HG03571 (cell line): ENCODE measurements at regions not wholly inside any gene's neighbourhood (a gene's known extent, or its start where the extent isn't known, plus 50 kb on each side); places are given as distances from the start of the nearest gene placed in this dataset.
"Not testable (repeated sequence)": the region's sequence is repeated elsewhere in the genome, so short reads cannot be mapped to it uniquely, and the experiment has no call there.

Experiments
- ATAC-seq: cut with Tn5 transposase; IDR thresholded peaks from one replicate; pipeline ENCODE4 v1.9.1; 2021; ENCODE audit not compliant: unreplicated experiment

DNA sequence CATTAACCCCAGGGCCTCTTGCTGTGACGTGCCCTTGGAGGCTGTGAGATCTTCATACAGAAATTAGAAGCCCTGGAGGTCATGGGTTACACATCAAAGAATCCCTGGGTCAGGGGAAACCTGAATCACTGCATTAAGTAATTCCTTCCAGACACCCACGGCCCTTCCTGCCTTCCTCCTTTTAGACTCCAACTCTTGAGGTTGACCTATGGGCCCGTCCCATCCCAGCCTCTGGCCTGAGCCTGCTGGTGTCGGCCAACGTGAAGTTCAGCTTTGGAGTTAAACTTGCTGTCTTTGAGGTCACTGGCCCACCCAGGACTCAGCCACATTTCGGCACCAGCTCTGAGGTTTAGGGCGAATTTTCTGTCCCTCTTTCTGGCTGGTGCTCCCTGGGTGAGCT is 198.3 kb downstream of the ACKR3 start:
- no peak for ATAC-seq

DNA sequence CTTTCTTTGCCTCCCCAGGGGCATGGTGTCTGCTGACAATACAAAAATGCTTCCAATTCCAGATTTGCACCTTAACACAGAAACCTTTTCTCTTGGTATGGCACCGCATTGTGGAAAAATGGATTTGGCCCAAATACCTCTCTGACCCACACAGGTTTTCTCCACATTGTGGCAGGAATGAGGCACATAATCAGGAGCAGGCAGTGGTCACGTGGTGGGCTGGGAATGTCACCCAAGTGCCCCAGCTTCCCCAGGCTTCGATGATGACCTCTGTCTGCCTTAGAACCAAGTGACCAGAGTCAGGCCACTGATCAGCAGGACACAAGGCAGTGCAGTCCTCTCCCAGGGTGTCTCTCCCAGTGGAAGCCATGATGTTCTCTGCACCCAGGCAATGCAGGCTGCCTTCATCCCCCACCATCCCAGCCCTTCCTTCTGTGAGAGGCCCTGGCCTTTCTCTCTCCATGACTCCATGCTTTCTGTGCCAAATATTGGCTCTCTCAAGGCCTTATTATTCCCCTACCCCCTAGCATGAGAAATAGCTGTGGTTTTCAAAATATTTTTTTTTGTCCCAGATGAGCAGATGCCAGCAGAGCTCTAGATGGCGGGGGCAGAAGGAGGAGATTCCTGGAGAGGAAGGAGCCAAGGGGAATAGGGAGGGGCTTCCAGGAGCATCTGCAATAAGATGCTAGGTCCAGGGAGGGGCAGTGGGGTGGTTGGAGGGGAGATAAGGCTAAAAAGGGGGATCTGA is 198.9 kb downstream of the ACKR3 start:
- no peak for ATAC-seq

DNA sequence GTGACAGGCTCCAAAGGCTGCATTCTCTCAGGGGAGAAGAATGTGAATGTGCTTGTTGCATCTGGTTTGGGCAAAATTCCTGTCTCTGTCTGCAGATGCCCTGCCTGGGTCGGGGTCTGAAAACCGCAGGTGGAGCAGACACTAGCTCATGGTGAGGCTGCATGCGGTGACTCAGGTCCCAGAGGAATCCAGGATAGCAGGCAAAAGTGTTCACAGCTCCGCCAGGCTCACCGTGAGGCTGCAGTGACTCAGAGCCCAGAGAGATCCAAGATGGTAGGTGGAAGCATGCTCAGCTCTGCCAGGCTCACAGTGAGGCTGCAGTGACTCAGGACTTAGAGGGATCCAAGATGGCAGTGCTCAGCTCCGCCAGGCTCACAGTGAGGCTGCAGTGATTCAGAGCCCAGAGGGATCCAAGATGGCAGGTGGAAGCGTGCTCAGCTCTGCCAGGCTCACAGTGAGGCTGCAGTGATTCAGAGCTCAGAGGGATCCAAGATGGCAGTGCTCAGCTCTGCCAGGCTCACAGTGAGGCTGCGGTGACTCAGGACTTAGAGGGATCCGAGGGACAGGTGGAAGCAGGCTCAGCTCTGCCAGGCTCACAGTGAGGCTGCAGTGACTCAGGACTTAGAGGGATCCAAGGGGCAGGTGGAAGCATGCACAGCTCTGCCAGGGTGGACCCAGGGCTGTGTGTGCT is 200.5 kb downstream of the ACKR3 start:
- no peak for ATAC-seq

DNA sequence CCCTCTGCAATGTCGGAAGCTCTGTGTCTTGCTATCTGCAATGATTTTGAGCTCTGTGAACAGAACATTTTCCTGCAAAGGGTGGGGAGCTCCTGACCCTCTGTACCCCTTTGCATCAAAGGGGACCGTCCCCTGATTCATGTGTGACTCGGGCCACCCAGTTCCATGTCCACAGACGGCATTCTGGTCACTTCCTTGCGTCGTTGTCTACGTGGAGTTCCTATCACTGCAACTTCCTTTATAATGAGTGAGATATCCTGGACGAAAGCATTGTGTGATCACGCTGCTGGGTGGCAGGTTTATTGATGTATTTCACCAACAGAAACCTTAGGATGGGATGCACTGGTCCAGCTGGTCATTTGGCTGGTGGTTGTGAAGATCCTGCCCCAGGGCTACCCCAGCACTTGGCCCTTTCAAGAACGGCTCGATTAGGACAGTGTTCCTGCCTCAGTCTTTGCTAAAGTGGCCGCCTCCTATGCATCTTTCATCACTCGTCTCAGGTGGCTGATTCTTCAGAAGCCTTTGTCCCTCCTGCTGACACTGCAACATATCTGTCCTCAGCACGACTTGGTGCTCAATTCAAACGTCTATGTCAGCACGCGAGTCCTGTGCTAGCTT is 202.7 kb downstream of the ACKR3 start:
- ATAC-seq, result no peak

DNA sequence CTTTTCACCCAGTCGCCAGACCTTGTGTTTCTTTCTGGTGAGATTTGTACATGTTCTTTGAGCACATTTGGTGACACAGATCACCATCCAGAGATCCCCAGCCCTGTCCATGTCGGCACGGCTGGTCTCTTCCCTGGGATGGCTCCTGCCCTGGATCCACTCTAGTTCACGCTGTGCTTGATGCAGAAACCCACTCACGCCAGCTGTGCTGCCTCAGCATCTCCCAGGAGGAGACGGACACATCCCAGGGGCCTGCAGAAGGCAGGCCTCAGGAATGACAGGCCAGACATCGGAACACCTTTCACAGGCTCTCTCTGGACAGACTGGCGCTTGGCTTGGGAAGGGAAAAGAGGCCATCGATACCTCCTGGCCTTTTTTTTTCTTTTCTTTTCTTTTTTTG is 203.6 kb downstream of the ACKR3 start:
- ATAC-seq, result no peak

DNA sequence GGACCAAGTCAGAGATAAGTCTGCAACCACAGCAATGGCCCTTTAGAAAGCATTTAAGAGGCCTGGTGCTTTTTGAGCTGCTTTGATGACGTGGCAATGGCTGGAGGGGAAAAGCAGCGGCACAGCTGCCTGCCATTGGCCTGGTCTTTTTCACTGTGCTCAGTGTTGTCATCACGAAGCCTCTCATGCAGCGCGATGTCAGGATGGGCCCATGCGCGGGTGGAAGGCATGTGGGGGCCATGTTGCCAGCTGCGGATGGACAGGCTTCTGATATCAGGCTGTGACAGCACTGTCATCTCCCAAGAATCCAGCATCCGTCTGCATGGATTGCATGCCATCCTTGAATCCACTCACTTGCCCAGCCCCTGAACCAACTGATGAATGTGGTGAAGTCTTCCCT is 204.5 kb downstream of the ACKR3 start:
- no peak for ATAC-seq

DNA sequence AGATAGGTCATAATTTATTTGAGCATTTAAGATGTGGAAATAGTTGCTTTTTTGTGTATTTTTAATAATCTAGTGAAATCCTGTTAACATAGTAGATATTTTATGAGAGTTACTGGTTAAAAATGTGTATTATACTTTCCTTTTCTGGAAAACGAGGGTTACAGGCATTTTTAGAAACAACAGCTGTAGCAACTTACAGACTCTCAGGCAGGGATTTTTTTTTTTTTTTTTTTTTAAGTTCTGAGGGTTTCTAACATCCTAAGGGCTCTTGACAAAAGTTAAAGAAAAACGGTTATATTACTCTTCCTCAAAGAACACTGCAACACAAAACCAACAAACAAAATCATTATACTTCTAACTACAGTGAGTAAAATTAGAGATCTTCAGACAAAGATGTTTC is 205.9 kb downstream of the ACKR3 start:
- ATAC-seq, result no peak

DNA sequence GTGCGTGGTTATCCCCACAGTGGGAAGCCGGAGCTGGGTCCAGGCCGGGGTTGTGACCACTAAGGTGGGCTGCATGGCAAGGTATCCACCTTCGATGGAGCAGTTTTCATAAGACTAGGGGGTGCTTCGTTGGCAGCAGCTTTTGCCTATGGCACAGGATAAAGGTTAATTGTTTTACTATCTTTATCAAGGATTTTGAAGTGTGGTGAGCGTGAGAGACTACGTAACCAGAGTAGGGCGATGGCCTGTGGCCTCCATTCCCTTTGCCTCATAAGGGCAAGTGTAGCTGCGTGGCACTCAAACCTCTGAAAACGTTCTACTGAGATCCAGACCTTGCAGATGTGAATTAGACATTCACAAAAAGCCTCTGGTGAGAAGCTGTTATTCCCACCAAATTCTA is 206.6 kb downstream of the ACKR3 start:
- ATAC-seq, result no peak

DNA sequence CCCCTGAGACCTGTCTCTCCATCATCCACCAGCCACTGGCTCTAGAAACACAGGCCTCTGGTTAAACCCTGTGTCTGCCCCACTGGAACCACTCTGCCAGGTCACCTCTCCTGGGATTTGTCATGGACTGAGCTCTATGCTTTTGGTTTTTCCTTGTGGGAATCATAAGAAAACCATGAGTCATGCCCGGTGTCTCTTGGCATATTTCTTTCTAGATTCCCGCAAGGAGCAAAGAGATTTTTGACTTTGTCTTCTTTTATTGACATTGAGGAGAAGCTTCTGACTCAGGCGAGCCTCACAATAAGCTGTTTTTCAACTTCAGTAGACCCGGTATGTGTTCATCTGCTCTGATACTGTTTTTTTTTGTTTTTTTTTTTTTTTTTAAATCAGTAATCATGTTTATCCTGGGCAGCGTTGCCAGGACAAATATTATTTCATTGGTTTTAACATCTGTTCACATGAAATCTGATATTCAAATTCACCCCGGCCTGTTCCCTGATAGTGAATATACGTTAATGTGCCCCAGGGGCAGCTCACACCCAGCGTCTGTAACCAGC is 207.1 kb downstream of the ACKR3 start:
- no peak for ATAC-seq

DNA sequence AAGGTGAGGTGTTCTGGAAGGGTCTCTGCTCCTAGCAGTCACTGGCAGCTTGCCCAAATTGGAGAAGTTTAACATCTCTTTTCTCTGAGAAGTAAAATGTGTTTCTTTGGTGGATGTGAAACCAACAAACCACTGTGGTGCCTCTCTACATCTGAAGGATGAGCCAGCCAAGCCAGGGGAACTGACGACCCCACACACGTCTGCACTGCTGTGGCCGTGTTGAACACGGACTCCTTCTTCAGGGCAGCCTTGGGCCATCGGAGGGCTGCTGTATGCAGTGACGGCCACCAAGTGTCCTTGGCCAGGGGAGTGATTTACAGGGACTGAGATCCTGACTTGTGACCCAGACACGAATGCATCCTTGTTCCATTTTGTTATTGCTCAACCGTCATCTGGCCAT is 207.8 kb downstream of the ACKR3 start:
- no peak for ATAC-seq

DNA sequence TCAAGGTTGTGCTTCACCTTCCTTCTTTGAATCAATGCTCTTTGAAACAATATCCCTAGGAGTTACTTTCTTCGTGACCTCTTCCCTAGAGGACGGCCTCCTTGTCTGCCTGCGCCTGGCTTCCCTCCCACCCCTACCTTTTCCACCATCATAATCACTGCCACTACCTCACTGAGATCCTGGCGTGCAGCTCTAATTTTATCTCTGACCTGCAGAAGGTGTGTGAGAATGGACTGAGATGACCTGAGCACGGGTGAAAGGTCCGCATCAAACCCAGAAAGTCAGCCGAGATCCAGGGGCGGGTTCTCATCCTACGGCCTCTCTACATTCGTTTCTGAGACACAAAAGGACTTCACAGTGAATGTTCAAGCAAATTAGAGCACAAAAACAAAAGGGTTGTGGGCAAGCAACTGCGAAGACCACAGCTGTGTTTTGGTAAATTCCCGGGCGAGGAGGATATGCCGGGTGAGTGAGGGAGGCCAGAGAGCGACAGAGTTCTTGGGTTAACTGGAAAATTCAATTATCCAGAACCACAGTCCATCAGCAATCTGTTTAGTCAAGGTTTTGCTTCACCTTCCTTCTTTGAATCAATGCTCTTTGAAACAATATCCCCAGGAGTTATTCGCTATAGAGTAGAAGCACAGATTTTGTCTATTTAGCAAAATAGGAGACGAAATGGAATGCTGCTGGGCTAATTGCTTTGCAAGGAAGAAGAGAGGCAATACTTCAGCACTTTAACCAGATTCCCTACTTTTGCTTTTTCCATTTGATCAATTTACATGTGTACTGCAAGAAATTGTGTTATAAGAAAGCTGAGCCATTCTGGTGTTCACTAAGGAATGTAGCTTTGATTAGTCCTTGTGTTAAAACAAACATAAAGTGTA is 212.6 kb downstream of the ACKR3 start:
- ATAC-seq, result no peak

DNA sequence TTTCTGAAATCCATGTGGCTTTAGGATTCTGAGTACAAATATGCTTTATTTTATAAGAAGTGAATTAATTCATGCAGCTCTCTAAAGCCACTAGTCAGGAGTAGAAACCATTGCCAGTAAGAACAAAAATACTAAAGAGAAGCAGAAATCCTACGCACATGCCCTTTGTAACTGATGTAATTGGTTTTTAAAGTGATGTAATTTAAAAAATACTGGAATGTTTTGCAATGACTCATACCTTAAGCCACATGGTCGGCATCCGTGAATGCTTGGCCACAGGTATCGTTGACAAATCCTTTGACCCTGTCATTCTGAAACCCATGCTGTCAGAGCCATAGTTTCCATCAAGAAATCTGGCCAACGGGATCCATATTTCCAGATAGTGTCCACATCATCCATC is 213.3 kb downstream of the ACKR3 start:
- no peak for ATAC-seq

DNA sequence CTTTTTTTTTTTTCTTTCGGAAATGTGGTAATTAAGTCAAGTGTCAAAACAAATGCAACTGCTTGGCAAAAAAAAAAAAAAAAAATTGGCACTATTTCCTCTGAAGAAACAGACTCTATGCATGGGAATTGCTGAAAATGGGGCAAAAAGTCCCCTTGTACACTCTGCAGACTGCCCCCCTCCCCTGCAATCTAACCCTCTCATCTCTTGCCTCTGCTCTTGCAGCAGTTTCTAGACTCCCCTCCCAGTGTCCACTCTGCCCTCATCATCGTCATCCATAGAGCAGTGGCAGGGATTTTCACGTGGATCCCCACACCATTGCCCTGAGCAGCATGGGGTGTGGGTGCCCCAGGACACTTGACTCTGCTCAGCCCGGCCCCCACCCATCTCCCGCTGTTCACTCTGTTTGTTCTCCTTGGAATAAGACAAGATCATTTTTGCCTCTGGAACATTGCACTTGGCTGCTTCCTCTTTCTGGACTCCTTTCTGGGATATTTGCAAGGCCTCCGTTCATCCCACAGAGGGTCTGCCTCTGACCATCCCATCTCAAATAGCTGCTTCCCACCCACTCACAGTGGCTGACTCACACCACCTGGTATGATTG is 213.9 kb downstream of the ACKR3 start:
- no peak for ATAC-seq

DNA sequence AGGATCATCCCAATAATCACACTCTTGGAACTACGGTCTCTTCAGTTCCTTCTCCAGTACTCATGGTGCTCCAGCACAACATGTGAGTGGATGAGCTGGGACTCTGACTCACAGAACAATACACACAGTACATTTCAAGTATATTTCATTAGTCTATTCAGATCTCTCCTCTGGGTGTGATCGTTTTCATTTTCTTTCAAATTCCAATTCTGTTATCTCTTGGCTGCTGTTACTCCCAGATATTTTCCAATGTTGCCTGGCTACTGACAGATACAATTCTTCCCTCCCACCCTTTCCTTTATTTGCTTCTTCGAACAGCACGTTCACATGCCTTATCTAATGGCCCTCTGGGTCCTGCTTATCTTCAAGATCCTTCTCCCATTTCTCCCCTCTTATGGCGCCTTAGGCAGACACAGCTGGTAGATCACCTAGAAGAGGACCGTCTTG is 216.0 kb downstream of the ACKR3 start:
- no peak for ATAC-seq

DNA sequence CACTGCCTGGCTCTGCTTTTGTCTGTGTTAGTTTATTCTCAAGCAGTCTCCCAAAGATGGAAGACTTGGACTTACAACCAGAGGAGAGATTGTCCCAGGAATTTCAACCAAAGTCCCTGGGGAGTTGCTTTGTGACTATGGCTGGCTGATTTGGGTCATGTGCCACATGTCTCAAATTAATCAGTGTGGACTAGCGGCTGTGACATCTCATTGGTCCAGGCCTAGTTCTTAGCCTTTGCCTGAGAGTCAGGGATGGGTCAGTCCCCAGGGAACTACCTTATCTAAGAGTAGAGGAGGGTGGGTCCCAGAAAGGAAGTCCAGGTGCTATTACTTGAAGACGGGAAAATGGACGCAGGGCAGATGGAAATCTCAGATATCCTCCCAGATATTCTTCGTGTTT is 217.1 kb downstream of the ACKR3 start:
- ATAC-seq, result no peak

DNA sequence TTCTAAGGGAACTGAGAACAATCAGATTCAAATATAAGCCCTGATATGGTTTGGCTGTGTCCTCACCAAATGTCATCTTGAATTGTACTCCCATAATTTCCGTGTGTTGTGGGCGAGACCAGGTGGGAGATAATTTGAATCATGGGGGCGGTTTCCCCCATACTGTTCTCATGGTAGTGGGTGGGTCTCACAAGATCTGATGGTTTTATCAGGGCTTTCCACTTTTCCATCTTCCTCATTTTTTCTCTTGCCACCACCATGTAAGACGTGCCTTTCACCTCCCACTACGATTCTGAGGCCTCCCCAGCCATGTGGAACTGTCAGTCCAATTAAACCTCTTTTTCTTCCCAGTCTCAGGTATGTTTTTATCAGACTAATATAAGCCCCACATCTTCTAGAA is 217.8 kb downstream of the ACKR3 start:
- ATAC-seq, result not testable (repeated sequence)

DNA sequence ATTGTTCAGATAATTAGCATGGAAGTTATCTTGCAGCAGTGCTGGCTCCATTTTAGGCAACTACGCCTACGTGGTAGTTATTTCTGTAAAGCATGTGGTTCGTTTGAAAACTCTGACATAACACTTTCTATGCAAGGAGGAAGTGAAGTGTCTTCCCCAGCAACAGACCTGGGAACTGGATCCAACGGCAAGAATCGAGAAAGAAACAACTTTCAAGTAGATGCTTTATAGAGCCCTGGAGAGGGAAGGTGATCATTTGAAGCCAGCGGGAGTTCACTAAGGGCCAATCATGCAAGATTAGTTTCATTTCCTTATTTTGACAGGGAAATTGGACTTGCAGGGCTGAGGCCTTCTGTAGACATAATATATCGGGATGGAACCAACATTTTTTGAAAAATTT is 218.3 kb downstream of the ACKR3 start:
- no peak for ATAC-seq

DNA sequence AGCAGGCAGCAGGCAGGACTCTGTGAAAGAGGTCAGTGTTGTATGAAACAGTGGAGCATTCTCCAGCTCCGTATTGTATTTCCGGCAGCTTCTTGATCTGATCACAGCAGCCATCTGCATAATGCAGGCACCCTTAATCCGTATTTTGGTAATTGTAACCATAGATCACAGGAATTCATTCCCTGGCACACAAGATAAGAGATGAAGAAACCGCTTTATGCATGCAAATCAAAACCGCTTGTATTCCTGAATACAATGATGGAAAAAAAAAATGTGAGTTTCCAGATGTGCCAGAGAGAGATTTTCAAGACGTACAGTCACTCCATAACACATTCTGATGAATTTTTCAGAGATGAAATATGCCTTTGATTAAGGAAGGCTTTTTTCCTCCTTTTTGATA is 221.3 kb downstream of the ACKR3 start:
- ATAC-seq, result no peak

DNA sequence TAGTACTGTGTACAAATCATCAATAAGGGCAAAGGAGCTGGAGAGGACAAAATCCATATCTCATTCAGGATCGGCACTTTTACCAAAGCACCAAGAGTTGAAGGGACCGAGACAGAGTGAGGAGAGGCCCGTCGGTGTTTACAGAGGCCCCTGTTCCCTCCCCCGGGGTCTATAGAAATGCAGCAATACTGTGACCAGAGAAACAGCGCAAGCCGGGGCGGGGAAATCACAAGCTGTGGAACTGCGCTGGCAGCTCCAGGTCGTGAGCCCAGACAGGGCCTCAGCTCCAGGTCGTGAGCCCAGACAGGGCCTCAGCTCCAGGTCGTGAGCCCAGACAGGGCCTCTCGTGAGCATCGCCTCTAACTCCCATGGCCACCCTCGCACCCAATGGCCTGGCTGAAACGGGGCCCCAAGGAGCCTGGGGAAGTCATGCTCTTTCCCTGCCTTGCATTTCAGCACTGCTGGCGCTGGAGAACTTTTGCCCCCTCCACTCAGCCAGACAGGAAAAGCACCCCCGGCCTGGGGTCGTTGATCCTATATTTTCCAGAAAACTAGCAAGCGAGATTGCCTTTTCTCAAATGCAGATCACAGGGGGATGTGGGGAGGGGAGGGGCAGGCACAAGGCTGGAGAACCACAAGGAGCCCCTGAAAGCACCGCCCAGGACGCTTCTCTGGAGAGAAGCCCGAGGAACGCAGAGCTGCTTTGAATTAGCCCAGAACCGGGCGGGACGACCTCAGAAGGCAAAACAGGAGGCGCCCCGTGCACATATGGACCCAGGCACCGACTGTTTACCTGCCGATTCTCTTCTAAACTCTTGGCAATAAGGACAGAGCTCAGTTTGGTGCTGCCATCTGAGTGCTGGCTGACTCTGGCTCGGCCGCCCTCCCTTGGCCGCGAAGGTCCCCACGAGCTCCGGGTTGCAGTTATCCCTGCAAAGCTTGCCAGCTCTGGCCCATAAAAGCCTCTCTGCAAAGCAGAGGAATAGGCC is 223.7 kb downstream of the ACKR3 start:
- no peak for ATAC-seq
